VCaP (cell line): ENCODE measurements at regions not wholly inside any gene's neighbourhood (a gene's known extent, or its start where the extent isn't known, plus 50 kb on each side); places are given as distances from the start of the nearest gene placed in this dataset.

Source experiments
- H3K27ac ChIP-seq: fragments of 450-650 bp; 2 replicates; pipeline ENCODE4 v1.5.1; 2017
- TF ChIP-seq, protein P1 (sequence below): fragments of 450-650 bp; conservative IDR thresholded peaks from 2 replicates; pipeline ENCODE4 v1.5.1; 2017; ENCODE audit warnings: mild to moderate bottlenecking, moderate library complexity

DNA sequence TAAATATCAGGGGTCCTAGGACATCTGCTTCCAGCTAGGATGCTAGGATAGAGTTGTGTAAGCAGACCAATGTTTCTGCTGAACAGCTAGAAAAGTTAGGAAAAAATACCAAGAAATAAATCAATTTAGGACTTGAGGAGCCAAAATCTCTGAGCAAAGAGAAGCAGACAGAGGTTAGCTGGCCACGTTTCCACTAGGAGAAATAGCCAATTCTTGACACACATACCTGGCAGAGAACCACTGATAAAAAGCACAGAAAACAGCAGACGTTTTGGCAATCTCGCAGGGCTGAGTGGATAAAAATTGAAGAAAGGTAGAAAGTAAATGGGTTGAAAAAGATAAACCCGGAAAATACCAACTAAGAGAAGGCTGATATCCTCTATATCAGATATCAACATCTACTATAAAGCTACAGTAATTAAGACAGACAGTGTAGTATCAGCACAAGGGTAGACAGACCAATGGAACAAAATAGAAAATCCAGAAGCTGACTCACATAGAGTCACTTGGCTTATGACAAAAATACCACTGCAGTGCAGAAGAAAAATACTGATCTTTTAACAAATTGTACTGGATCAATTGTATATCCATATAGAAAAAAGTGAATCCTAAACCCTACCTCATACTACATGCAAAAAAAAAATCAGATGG is 306.1 kb upstream of the KLHL29 start:
- no peak overlapping the region for H3K27ac ChIP-seq
- TF ChIP-seq, protein P1, sequence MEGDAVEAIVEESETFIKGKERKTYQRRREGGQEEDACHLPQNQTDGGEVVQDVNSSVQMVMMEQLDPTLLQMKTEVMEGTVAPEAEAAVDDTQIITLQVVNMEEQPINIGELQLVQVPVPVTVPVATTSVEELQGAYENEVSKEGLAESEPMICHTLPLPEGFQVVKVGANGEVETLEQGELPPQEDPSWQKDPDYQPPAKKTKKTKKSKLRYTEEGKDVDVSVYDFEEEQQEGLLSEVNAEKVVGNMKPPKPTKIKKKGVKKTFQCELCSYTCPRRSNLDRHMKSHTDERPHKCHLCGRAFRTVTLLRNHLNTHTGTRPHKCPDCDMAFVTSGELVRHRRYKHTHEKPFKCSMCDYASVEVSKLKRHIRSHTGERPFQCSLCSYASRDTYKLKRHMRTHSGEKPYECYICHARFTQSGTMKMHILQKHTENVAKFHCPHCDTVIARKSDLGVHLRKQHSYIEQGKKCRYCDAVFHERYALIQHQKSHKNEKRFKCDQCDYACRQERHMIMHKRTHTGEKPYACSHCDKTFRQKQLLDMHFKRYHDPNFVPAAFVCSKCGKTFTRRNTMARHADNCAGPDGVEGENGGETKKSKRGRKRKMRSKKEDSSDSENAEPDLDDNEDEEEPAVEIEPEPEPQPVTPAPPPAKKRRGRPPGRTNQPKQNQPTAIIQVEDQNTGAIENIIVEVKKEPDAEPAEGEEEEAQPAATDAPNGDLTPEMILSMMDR: no peak

DNA sequence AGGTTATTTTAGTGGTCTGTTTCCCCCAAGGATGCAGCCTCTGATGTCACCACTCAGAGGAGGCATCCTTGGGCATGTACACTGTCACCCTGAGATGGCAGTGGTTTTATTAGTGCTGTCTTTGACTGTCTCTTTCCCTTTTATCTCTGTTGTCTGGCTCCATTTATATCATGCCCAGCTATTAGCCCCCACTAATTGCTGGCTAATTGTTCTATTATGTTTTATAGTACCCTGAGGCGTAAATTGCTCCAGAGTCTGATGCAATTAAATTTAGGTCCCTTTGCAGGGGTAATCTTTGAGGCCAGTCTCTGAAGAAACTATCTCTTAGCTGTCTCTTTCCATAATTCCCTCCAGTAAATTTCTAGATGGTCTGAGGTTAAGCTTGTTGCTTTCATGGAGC is 301.0 kb upstream of the KLHL29 start:
- TF ChIP-seq, protein P1: no peak
- no peak overlapping the region for H3K27ac ChIP-seq

DNA sequence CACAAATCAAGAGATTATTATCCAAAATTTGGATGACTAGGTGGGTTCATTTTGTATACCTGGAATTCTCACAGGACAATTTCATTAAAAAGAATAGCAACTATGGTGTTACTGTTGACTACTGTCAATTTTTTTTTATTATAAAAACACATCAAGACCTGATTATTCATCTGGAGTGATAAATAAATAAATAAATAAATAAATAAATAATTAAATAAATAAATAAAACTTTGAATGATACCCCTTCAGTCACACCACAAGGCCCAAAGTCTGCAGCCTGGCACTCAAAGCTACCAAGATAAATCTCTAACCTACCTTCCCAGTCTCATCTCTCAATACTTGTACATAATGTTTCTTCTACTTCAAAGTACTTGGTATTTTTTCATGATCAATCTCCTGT is 294.0 kb upstream of the KLHL29 start:
- H3K27ac ChIP-seq: no peak overlapping the region
- TF ChIP-seq, protein P1: no peak

DNA sequence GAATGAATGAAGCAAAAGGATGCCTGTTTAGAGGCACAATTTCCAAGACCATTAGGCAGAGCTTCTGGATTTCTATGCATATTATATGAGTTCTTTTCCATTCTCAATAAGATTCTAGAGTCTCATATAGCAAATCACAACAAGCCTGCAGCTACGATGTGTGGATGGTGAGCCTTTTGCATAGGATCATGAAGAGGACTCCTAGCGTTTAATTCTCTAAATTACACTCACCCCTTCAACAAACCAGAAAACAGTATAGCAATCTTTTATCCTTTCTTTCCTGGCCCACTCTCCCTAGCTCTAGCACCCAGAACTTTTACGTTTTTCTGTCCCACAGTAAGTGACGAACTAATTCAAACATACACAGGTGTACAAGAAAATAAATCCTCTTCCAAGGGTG is 293.1 kb upstream of the KLHL29 start:
- TF ChIP-seq, protein P1: no peak
- no peak overlapping the region for H3K27ac ChIP-seq

DNA sequence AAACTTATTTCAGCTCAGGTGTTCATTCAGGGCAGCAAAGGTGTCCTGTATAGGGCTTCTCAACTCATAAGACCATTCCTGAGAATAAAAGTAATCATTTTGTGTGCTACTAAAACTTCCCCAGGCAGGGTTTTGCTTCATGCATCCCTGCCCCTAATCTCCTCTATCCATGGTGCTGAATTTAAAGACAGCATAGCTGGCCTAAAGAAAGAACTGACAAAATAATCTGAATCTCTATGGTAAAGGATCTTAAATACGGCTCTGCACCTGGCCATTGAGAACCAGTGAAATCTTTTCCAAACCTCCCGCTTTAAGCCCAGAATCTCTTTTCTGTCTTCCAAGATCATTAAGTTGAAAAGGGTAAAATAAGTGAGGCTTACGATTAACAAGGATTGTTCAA is 292.1 kb upstream of the KLHL29 start:
- H3K27ac ChIP-seq: peak overlapping the region; percentile 56
- TF ChIP-seq, protein P1: no peak

DNA sequence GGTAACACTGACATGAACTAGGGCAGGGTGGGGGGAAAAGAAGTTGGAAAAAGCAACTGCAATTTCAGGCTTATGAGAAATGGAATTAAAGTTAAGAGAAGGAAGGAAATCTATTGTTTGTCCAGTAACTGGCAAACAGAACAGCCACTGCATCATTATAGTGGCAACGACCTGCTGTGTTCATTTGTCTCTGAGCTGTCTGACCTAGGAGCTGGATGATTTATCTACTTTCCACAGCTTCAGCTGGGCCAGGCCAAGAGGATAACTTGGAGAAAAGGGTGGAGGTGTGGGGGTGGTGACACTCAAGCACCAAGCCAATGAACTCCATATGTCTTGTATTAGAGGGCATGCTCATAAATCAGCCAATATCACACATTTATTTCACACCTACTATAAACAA is 291.5 kb upstream of the KLHL29 start:
- TF ChIP-seq, protein P1: no peak
- peak overlapping the region; percentile 56 for H3K27ac ChIP-seq

DNA sequence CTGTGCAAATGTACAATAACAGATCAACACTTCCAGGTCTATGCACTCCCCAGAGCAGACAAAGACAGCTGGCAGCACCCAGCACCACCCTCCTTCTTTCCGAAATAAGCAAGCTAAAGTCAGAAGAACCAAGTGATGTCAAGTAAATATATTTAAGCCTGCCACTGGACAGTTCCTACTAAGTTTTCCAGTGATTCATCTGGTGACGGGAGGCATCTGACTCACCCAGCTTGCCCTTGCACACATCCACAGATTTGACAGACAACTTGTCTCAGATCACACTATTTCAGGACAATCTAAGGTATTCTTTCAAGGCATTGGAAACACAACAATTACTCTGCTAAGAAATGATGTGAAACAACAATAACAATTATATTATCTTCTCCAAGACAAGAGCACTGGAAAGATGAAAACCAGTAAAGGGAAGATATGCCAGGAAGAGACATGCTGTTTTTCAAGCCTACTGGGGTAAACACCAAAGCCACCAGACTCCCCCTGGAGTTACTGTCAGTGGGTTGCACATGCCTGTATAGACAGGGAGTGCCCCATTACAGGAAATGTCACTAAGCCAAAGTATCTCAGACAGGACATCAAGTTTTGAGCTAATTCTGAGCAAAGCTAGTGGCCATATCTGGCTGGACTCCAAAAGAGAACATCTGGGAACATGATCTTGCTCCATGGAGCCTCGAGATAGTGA is 287.9 kb upstream of the KLHL29 start:
- H3K27ac ChIP-seq: no peak overlapping the region
- TF ChIP-seq, protein P1: no peak
